ENCODE measurements at regions not wholly inside any gene's neighbourhood (a gene's known extent, or its start where the extent isn't known, plus 50 kb on each side); places are given as distances from the start of the nearest gene placed in this dataset.

DNA sequence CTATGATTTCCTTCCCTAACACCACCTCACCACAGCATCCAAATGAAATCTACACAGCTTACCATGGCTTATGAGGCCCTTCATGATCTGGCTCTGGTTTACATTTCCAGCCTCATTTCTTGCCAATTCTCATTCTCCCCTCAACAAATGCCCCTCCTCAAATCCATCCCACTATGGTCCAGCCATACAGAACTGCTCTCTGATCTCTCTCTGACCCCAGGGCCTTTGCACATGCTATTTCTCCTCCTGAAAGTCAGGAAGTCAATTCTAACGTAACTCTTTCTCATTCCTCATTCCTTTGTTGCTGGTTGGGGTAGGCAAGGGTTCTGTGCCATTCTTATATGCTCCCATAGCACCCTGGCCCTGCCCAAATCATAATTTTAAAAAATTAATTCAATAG lies 120.0 kb downstream of the LRIG2 start:
- H3K27ac ChIP-seq = no peak overlapping the region
- TF ChIP-seq POLR2A (IDR thresholded peaks at IDR 0.05) = no peak
- TF ChIP-seq, protein P1, sequence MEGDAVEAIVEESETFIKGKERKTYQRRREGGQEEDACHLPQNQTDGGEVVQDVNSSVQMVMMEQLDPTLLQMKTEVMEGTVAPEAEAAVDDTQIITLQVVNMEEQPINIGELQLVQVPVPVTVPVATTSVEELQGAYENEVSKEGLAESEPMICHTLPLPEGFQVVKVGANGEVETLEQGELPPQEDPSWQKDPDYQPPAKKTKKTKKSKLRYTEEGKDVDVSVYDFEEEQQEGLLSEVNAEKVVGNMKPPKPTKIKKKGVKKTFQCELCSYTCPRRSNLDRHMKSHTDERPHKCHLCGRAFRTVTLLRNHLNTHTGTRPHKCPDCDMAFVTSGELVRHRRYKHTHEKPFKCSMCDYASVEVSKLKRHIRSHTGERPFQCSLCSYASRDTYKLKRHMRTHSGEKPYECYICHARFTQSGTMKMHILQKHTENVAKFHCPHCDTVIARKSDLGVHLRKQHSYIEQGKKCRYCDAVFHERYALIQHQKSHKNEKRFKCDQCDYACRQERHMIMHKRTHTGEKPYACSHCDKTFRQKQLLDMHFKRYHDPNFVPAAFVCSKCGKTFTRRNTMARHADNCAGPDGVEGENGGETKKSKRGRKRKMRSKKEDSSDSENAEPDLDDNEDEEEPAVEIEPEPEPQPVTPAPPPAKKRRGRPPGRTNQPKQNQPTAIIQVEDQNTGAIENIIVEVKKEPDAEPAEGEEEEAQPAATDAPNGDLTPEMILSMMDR (IDR thresholded peaks at IDR 0.05) = no peak
- no peaks in the 10 kb centered on the region for H3K4me1 ChIP-seq
- H3K27me3 ChIP-seq = no peaks in the 10 kb centered on the region
- H3K9me3 ChIP-seq = no peaks in the 10 kb centered on the region
- no peak for DNase-seq
- no peaks in the 10 kb centered on the region for H3K36me3 ChIP-seq
- H3K4me3 ChIP-seq = no peak overlapping the region

DNA sequence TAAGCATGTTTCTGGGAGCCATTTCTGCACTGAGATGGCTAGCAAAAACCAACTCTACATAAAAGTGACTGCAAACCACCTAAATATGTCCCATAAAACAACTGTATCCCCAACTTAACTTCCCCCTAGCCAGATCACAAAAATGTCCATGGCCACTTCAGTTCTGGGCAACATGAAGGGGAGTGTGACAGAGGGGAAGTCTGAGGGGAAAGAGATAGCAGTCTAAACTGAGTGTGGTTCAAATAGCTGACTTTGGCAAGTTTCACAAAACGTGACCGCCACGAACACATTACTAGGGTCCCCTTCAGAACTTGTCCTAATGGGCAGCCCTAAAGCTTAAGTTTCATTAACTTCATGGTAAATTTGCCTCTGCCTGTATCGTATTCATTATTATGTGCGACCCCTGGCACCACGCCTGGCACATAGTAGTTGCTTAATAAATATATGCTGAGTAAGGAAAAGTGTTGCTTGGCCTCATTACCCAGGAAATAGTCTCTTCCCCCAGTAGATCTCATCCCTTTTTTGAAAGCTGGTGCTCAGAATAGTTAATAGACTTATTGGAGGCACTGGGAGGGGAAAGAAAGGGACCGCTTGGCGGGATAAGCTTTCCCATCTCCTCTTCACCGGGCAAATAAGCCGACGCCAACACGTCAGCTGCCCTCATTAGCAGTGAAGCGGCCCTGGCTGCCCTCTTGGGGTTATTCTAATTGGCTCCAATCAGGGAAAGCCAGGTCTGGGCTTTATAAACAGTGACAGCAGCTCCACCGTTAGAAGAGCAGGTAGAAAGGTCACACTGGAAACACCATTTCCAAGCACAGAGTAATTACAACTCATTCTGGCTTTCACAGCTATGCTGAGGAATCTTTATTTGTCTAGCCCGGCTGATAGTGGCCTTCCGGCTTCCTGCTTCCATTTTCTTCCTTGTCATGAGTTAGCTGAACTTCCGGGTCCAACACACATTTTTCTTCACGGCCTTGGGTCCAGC lies 122.1 kb downstream of the LRIG2 start:
- Histone ChIP-seq H3K9me3 (no peaks in the 10 kb centered on the region), H3K27ac (no peak overlapping the region), H3K4me1 (no peaks in the 10 kb centered on the region), H3K27me3 (no peaks in the 10 kb centered on the region), H3K4me3 (no peak overlapping the region), H3K36me3 (no peaks in the 10 kb centered on the region)
- no peak for DNase-seq
- TF ChIP-seq, protein P1 (IDR thresholded peaks at IDR 0.05) = no peak
- TF ChIP-seq POLR2A (IDR thresholded peaks at IDR 0.05) = no peak

DNA sequence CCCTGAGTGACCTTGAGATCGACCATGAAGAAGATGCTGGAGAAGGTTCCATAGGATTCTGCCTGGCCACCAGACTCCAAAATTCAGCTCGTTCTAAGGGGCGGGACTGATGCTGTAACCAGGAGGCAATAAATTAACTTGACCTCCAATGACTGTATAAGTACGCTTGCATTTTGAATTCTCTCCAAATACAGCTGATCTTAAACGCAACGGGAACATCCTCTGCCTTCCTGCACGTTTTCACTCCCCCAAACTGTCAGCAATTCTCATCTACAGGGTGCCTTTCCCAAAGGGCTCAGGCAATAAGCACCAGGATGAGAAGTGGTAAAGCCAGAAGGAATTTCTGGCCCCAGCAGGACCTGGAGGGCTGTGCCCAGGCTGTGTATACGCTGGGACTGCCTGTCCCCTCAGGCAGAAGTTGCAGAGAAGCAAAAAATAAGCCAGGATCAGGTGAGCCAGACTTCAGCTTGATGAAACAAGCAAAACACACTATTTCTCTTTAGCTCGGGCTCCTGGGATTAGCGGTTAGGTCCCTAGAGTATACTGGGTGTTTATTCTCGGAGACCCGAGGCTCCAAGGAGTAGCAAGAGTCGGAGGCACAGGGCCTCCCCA lies 124.8 kb downstream of the LRIG2 start:
- H3K4me3 ChIP-seq = no peak overlapping the region
- H3K27ac ChIP-seq = no peak overlapping the region
- H3K27me3 ChIP-seq = no peaks in the 10 kb centered on the region
- no peaks in the 10 kb centered on the region for H3K36me3 ChIP-seq
- TF ChIP-seq, protein P1 (IDR thresholded peaks at IDR 0.05) = no peak
- TF ChIP-seq POLR2A (IDR thresholded peaks at IDR 0.05) = no peak
- H3K4me1 ChIP-seq = no peaks in the 10 kb centered on the region
- H3K9me3 ChIP-seq = no peaks in the 10 kb centered on the region
- DNase-seq = no peak

DNA sequence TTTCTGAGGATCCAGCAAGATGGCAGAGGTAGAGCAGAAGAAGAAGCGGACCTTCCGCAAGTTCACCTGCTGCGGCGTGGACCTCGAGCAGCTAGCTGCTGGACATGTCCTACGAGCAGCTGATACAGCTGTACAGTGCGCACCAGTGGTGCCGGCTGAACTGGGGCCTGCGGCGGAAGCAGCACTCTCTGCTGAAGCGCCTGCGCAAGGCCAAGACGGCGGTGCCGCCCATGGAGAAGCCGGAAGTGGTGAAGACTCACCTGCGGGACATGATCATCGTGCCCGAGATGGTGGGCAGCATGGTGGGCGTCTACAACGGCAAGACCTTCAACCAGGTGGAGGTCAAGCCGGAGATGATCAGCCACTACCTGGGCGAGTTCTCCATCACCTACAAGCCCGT lies 125.8 kb downstream of the LRIG2 start:
- Histone ChIP-seq H3K4me1 (no peaks in the 10 kb centered on the region), H3K9me3 (no peaks in the 10 kb centered on the region), H3K27ac (no peak overlapping the region), H3K27me3 (no peaks in the 10 kb centered on the region), H3K4me3 (no peak overlapping the region), H3K36me3 (no peaks in the 10 kb centered on the region)
- no peak for DNase-seq
- TF ChIP-seq, protein P1 (IDR thresholded peaks at IDR 0.05) = no peak
- TF ChIP-seq POLR2A (IDR thresholded peaks at IDR 0.05) = no peak

DNA sequence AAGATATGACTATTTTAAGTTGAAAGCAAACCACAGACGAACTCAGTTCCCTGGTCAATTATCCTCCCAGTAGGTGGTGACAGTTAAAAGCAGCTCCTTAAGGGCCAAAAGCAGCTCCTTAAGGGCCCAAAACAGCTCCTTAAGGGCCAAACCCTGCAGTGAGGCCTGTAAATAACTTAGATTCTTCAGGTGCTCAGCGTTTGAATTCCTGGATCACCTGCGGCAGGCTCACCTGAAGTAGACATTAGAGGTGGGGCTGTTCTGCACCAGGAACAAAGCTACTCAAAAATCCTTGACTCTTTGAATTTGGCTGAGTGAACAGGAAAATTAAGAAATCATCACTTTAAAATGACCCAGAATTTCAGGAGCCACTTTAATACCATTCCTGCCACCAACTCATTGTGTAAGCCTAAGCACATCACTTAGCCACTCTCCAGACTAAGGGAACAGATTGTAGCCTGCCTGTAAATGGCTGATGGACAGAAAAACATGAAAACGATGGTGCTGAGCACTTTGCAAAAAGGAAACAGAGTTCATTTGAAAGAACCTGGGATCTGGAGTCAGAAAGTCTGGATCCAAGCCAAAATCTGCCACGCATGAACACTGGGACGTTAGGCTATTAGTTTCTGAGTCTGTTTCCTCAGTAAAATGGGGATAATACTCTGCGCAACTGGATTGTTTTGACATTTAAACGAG lies 126.9 kb downstream of the LRIG2 start:
- Histone ChIP-seq H3K27ac (no peak overlapping the region), H3K4me1 (no peaks in the 10 kb centered on the region), H3K9me3 (no peaks in the 10 kb centered on the region), H3K27me3 (no peaks in the 10 kb centered on the region), H3K36me3 (no peaks in the 10 kb centered on the region), H3K4me3 (no peak overlapping the region)
- no peak for DNase-seq
- TF ChIP-seq, protein P1 (IDR thresholded peaks at IDR 0.05) = no peak
- no peak for TF ChIP-seq POLR2A (IDR thresholded peaks at IDR 0.05)

Data from Peyer's patch (tissue), 4 donors.